GM18858 (cell line): ENCODE measurements at regions not wholly inside any gene's neighbourhood (a gene's known extent, or its start where the extent isn't known, plus 50 kb on each side); places are given as distances from the start of the nearest gene placed in this dataset.

ENCODE experiments used
- ATAC-seq: cut with Tn5 transposase; IDR thresholded peaks from one replicate; pipeline ENCODE4 v1.9.1; 2021; ENCODE audit not compliant: unreplicated experiment

DNA sequence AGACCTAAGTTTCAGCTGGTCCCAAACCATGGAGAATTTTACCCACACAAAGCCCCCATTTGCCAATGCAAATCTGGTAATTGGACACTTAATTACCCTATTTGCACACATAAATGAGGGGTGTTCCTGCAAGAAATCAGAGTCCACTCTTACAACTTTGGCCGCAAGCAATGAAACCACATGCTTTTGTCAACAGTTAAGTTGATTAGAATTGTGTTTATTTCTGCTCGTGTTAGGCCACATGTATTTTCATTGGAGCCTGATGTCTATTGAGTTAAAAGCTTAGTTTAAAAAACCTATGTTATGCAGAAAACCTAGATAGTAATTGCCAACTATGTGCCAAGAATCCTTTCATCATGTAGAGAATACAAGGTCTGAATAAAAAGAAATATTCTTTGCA lies 153.8 kb upstream of the CMC1 start:
- no peak for ATAC-seq

- no peak for ATAC-seq
Observed at GRCh38 chr3:28088811-28089526, 152.4 kb upstream of the CMC1 start.

- no peak for ATAC-seq
Observed at GRCh38 chr3:28089527-28089897, 151.9 kb upstream of the CMC1 start.

GRCh38 chr3:28099296-28099695 lies 142.1 kb upstream of the CMC1 start:
- ATAC-seq: no peak

DNA sequence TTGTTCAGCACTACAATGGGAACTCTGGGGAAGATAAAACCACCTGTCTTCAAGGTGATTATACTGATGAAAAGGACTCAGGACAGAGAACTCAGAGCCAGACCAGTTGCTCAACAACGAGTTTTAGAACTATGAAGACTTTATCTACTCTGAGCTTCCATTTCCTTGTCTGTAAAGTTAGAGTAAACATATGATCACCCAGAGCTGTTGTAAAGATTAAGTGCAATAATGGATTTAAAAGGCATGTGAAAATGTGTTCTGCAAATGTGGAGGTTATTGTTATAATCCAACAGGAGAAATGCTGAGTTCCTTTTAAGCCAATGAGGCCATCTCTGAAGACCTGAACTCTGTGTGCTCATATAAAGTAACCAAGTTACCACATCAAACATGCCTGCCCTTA lies 139.7 kb upstream of the CMC1 start:
- no peak for ATAC-seq

- ATAC-seq: no peak
Observed at GRCh38 chr3:28103861-28104260, 137.6 kb upstream of the CMC1 start.

GRCh38 chr3:28104896-28105534 lies 136.4 kb upstream of the CMC1 start:
- ATAC-seq: no peak

GRCh38 chr3:28109829-28110228 lies 131.6 kb upstream of the CMC1 start:
- ATAC-seq: no peak

DNA sequence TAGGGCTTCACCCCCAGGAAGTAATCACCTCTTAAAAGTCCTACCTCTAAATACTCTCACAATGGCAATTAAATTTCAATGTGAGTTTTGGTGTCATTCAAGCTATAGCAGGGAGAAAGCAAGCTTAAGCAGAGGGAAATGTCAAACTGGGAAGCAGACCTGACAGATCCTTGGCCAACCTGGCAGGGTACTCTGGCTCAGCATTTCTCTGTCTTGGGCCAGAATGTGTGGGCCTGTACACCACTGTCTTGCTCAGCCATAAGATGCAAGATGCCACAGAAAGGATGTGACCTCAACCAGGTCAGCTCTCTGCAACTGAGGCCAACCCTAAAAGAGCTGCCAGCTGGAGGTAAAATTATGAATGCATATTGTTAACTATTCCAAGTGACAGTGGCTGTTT lies 130.6 kb upstream of the CMC1 start:
- ATAC-seq: no peak

GRCh38 chr3:28114893-28115292 lies 126.5 kb upstream of the CMC1 start:
- ATAC-seq: no peak

- ATAC-seq: no peak
Observed at GRCh38 chr3:28115316-28115715, 126.1 kb upstream of the CMC1 start.

- no peak for ATAC-seq
Observed at GRCh38 chr3:28117598-28117997, 123.8 kb upstream of the CMC1 start.

- ATAC-seq: no peak
Observed at GRCh38 chr3:28118087-28118486, 123.3 kb upstream of the CMC1 start.

- no peak for ATAC-seq
Observed at GRCh38 chr3:28122227-28122626, 119.2 kb upstream of the CMC1 start.

DNA sequence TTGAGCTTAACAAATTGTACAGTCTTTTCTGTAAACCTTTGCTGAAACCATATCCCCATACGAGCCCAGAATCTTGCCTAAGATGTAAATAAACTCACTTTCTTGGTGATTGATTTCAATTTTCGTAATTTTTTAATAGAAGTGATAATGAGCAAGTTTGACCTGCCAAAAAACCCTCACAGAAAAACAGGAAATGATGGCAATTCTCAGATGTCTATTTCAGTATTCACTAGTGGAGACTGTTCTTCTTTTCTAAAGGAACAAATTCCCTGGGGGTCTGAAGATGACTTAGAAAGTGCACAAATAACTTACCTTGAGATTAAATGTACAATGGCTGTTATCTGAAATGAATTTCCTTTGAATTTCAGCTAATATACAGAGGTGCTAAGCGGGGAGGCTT lies 116.5 kb upstream of the CMC1 start:
- ATAC-seq: no peak

DNA sequence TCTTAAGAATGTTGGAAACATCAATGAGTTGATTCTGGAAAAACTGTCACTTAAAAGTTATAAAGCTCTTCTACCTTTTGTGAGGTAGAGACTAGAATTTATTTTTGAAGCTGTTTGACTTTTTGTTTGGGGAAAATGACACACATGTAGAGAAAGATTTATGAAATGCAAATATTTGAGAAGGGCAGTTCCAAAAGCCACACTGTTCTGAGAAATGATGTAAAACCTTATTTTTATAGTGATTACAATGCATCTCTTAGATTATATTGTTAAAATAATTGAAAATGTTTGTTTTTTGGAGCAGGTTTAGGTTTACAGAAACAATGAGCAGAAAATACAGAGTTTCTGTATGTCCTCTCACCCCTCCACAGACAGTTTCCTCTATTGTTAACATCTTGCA lies 116.1 kb upstream of the CMC1 start:
- ATAC-seq: no peak

DNA sequence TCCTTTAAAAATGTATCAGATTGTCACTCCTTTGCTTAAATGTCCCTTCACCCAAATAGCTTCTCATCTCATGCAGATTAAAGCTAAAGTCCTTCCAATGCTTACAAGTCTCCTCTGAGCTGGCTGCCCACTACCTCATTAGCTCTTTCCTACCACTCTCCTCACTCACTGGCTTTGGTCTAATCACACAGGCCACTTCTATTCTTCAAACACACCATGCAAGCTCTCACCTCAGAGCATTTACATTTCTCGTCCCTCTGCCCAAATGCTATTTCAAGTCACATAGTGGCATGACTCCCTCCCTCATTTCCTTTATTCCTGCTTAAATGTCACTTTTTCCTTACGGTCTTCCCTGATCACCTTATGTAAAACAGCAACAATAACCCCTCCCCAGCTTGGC lies 110.6 kb upstream of the CMC1 start:
- ATAC-seq: no peak

DNA sequence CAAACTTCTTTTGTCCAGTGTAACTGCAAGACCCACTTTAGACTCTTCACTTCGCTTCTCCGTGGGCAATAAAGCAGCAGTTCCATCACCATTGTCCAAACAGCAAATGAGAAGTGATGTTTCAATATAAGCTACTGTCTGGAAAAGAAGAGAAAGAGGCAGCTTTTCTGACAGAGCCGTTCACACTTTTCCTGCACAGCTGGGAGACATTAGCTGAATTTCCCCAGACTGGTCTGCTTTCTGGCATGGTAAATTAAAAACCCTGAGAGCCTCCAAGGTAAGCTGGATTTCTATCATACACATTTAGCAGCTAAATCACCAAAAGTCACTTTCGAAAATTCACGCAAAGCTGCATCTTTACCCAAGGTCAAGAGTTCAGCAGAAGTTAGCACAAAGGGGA lies 108.5 kb upstream of the CMC1 start:
- no peak for ATAC-seq

DNA sequence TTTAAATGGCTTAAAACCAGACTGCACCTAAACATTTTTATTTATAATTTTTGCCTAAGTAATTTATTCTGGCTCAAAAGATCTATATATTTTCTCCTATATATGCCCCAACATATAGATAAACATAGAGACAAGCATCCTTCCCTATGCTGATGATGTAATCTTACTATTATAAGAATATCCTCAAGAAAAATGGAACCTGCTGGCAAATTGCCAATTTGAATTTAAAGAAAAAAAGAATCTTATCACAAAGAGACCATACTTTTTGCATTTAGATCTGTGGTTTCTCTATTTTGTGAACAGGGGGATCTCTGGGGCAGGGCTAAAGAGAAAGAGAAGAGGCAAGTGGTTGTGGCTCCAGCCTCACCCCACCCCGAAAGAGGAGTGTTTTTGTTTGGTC lies 107.2 kb upstream of the CMC1 start:
- no peak for ATAC-seq

DNA sequence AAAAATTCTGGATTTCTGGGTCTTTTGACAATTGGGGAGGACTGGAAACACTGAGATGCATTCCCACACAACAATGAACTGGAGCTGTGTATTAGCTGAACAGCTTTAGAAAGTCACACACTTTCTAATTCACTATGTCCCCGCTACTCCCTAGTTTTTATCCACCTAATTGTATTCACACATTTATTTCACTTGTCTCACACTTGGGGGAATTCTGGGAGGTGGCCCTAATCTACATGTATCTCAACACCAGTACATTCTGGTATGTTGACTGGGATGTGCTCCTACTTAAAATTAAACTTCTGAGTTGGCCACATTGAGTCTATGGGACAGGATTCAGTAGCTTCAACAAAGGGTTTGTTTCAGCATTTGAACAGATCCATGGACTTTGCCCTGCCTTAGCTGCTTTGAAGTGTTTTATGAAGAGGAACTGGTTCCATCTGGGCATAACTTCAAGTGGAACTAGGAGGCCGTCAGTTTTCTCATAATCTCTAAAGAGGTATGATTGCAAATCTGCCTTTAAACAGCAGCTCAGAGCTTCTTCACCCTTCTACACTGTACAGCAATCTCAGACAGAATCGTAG lies 106.5 kb upstream of the CMC1 start:
- no peak for ATAC-seq

GRCh38 chr3:28136607-28137216 lies 104.7 kb upstream of the CMC1 start:
- ATAC-seq: no peak

DNA sequence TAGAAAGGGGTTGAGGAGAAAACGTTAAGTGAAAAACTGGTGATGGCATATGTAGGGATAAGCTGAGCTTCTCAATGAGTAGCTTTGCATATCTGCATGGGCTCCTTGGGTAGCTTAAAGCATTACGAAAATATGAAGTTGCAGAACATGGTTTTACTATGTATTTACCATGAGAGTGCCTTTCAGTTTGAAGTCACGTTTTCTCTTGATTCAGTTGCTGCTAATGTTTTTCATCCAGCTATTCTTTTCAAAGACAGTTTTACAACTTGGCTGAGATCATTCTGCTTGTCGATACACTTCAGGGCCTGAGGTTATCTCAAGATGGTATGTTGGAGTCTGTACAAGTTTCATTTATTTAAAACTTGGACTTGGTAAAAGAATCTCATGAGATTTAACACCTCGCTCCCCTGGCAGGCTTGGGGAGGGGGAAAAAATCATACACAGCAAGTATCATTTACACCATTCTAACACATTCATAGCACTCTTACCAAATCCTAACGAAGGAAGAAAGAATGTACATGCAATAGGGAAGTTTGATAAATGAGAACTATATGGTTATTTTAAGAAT lies 103.3 kb upstream of the CMC1 start:
- no peak for ATAC-seq
